Liver (tissue), 3 donors: ENCODE measurements at regions not wholly inside any gene's neighbourhood (a gene's known extent, or its start where the extent isn't known, plus 50 kb on each side); places are given as distances from the start of the nearest gene placed in this dataset.

Experiments used
- FOXA1 ChIP-seq: IDR thresholded peaks from 2 replicates; pipeline ENCODE4 v1.6.1; 2016; ENCODE audit warnings: antibody characterized with exemption
- JUND ChIP-seq, 2 donors: IDR thresholded peaks; 2 replicates each; pipeline ENCODE4 v1.6.1; 2016; ENCODE audit warnings: antibody characterized with exemption in 2 of 2
- YY1 ChIP-seq: IDR thresholded peaks from 2 replicates; pipeline ENCODE4 v1.6.1; 2016; ENCODE audit warnings: antibody characterized with exemption, mild to moderate bottlenecking
- TF ChIP-seq, protein P1 (sequence below): IDR thresholded peaks from 2 replicates; pipeline ENCODE4 v1.6.1; 2016; ENCODE audit warnings: antibody characterized with exemption
- TF ChIP-seq, protein P2 (sequence below): fragments of 150-350 bp; IDR thresholded peaks from 2 replicates; pipeline ENCODE4 v1.5.1; 2017; ENCODE audit warnings: improper control_type of control experiment, low read depth, low read length; ENCODE audit not compliant: missing input control
- TF ChIP-seq, protein P3 (sequence below): IDR thresholded peaks from 2 replicates; pipeline ENCODE4 v1.6.1; 2016; ENCODE audit warnings: antibody characterized with exemption, mild to moderate bottlenecking
- donor health status: healthy.
- donor health status: healthy.

DNA sequence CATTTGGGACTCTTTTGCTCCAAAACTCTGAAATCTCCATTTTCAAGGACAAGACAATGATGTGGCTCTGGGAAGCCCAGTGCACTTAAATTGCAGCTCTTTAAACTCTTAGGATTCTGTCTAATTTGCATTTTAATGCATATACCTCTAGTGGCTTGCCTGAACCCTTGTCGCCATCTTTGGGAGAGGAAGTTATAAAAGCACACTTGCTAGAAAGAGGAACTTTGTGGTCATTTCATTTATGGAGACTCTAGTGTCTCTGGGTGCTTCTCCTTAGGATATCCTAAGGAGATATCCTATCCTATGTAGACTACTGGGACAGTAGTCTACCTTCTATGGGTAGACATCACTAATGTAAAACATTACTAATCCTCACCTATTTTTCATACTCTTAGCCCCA is 77.3 kb upstream of the SLC1A3 start:
- TF ChIP-seq, protein P1, sequence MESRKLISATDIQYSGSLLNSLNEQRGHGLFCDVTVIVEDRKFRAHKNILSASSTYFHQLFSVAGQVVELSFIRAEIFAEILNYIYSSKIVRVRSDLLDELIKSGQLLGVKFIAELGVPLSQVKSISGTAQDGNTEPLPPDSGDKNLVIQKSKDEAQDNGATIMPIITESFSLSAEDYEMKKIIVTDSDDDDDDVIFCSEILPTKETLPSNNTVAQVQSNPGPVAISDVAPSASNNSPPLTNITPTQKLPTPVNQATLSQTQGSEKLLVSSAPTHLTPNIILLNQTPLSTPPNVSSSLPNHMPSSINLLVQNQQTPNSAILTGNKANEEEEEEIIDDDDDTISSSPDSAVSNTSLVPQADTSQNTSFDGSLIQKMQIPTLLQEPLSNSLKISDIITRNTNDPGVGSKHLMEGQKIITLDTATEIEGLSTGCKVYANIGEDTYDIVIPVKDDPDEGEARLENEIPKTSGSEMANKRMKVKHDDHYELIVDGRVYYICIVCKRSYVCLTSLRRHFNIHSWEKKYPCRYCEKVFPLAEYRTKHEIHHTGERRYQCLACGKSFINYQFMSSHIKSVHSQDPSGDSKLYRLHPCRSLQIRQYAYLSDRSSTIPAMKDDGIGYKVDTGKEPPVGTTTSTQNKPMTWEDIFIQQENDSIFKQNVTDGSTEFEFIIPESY = no peak
- TF ChIP-seq, protein P2, sequence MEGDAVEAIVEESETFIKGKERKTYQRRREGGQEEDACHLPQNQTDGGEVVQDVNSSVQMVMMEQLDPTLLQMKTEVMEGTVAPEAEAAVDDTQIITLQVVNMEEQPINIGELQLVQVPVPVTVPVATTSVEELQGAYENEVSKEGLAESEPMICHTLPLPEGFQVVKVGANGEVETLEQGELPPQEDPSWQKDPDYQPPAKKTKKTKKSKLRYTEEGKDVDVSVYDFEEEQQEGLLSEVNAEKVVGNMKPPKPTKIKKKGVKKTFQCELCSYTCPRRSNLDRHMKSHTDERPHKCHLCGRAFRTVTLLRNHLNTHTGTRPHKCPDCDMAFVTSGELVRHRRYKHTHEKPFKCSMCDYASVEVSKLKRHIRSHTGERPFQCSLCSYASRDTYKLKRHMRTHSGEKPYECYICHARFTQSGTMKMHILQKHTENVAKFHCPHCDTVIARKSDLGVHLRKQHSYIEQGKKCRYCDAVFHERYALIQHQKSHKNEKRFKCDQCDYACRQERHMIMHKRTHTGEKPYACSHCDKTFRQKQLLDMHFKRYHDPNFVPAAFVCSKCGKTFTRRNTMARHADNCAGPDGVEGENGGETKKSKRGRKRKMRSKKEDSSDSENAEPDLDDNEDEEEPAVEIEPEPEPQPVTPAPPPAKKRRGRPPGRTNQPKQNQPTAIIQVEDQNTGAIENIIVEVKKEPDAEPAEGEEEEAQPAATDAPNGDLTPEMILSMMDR = no peak
- no peak for TF ChIP-seq FOXA1
- TF ChIP-seq, protein P3, sequence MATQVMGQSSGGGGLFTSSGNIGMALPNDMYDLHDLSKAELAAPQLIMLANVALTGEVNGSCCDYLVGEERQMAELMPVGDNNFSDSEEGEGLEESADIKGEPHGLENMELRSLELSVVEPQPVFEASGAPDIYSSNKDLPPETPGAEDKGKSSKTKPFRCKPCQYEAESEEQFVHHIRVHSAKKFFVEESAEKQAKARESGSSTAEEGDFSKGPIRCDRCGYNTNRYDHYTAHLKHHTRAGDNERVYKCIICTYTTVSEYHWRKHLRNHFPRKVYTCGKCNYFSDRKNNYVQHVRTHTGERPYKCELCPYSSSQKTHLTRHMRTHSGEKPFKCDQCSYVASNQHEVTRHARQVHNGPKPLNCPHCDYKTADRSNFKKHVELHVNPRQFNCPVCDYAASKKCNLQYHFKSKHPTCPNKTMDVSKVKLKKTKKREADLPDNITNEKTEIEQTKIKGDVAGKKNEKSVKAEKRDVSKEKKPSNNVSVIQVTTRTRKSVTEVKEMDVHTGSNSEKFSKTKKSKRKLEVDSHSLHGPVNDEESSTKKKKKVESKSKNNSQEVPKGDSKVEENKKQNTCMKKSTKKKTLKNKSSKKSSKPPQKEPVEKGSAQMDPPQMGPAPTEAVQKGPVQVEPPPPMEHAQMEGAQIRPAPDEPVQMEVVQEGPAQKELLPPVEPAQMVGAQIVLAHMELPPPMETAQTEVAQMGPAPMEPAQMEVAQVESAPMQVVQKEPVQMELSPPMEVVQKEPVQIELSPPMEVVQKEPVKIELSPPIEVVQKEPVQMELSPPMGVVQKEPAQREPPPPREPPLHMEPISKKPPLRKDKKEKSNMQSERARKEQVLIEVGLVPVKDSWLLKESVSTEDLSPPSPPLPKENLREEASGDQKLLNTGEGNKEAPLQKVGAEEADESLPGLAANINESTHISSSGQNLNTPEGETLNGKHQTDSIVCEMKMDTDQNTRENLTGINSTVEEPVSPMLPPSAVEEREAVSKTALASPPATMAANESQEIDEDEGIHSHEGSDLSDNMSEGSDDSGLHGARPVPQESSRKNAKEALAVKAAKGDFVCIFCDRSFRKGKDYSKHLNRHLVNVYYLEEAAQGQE = no peak
- no peak for TF ChIP-seq YY1
- TF ChIP-seq JUND (IDR thresholded peaks at IDR 0.05) = no peak
